ENCODE measurements at regions not wholly inside any gene's neighbourhood (a gene's known extent, or its start where the extent isn't known, plus 50 kb on each side); places are given as distances from the start of the nearest gene placed in this dataset.
A peak's percentile ranks its signal among the peaks of the same experiment; 100 is the strongest.
"Not testable (repeated sequence)": the region's sequence is repeated elsewhere in the genome, so short reads cannot be mapped to it uniquely, and the experiment has no call there.

GRCh38 chr15:70374096-70374495 is 276.4 kb upstream of the TLE3 start:
- Mint-ChIP-seq H3K36me3 (no peaks in the 10 kb centered on the region), H3K27ac (no peak overlapping the region), H3K9me3 (peaks cover 2% of the 10 kb centered on the region), H3K4me1 (peaks cover 46% of the 10 kb centered on the region), H3K4me3 (no peak overlapping the region), H3K27me3 (ENCODE audit: low read depth) (no peaks in the 10 kb centered on the region)
- TF ChIP-seq, protein P1, sequence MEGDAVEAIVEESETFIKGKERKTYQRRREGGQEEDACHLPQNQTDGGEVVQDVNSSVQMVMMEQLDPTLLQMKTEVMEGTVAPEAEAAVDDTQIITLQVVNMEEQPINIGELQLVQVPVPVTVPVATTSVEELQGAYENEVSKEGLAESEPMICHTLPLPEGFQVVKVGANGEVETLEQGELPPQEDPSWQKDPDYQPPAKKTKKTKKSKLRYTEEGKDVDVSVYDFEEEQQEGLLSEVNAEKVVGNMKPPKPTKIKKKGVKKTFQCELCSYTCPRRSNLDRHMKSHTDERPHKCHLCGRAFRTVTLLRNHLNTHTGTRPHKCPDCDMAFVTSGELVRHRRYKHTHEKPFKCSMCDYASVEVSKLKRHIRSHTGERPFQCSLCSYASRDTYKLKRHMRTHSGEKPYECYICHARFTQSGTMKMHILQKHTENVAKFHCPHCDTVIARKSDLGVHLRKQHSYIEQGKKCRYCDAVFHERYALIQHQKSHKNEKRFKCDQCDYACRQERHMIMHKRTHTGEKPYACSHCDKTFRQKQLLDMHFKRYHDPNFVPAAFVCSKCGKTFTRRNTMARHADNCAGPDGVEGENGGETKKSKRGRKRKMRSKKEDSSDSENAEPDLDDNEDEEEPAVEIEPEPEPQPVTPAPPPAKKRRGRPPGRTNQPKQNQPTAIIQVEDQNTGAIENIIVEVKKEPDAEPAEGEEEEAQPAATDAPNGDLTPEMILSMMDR (IDR thresholded peaks at IDR 0.05; ENCODE audit: unreplicated experiment): no peak
- DNase-seq (ENCODE audit: low spot score in 2 of 2, unreplicated experiment in 2 of 2): no peak

GRCh38 chr15:70373439-70373838 is 275.7 kb upstream of the TLE3 start:
- DNase-seq (ENCODE audit: low spot score in 2 of 2, unreplicated experiment in 2 of 2); H3K4me3 Mint-ChIP-seq; H3K27ac Mint-ChIP-seq; H3K36me3 Mint-ChIP-seq; H3K9me3 Mint-ChIP-seq; H3K27me3 Mint-ChIP-seq (ENCODE audit: low read depth): not testable (repeated sequence)
- peaks cover 44% of the 10 kb centered on the region for H3K4me1 Mint-ChIP-seq

DNA sequence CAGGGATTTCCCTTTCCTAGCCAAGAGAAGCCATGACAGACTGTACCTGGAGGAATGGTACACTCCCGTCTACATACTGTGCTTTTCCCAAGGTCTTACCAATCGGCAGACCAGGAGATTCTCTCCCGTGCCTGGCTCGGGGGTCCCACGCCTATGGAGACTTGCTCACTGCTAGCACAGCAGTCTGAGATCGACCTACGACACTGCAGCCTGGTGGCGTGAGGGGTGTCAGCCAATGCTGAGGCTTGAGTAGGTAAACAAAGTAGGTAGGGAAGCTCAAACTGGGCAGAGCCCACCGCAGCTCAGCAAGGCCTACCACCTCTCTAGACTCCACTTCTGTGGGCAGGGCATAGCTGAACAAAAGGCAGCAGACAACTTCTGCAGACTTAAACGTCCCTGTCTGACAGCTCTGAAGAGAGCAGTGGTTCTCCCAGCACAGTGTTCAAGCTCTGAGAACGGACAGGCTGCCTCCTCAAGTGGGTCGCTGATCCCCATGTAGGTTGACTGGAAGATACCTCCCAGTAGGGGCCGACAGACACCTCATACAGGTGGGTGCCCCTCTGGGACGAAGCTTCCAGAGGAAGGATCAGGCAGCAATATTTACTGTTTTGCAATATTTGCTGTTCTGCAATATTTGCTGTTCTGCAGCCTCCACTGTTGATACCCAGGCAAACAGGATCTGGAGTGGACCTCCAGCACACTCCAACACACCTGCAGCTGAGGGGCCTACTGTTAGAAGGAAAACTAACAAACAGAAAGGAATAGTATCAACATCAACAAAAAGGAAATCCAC is 270.4 kb upstream of the TLE3 start:
- not testable (repeated sequence) for H3K27ac Mint-ChIP-seq; H3K27me3 Mint-ChIP-seq (ENCODE audit: low read depth); H3K36me3 Mint-ChIP-seq; H3K4me1 Mint-ChIP-seq; H3K4me3 Mint-ChIP-seq
- H3K9me3 Mint-ChIP-seq: peaks cover 25% of the 10 kb centered on the region
- DNase-seq (ENCODE audit: low spot score in 2 of 2, unreplicated experiment in 2 of 2): peak in 1 of 2 experiments; percentile 31

GRCh38 chr15:70364023-70364422 is 266.3 kb upstream of the TLE3 start:
- not testable (repeated sequence) for H3K27me3 Mint-ChIP-seq (ENCODE audit: low read depth); H3K27ac Mint-ChIP-seq; H3K36me3 Mint-ChIP-seq; H3K4me3 Mint-ChIP-seq; DNase-seq (ENCODE audit: low spot score in 2 of 2, unreplicated experiment in 2 of 2)
- Mint-ChIP-seq H3K9me3 (peaks cover 23% of the 10 kb centered on the region), H3K4me1 (peaks cover 22% of the 10 kb centered on the region)

DNA sequence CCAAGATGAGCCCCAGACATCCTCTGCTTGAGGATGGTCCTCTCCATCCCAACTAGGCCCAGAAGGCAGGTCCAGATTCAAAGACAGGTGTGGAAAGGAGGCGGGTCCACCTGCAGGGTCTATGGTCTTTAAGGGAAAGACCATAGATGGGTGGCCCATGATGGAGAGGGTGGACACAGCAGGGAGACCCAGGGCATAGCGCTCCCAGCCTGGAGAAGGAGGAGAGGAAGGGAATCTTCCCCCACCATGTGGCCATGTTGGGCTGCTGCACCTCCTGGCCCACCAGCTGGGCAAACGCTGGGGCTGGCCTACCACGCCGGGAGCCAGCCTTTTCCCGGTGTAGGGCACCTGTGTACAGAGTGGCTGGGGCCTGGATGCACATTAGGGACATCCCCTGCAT is 265.2 kb upstream of the TLE3 start:
- Mint-ChIP-seq H3K36me3 (no peaks in the 10 kb centered on the region), H3K4me1 (peaks cover 31% of the 10 kb centered on the region), H3K27me3 (ENCODE audit: low read depth) (no peaks in the 10 kb centered on the region), H3K9me3 (peaks cover 20% of the 10 kb centered on the region), H3K4me3 (no peak overlapping the region), H3K27ac (peak overlapping the region; percentile 6)
- peak in 1 of 2 experiments; percentile 49 for DNase-seq (ENCODE audit: low spot score in 2 of 2, unreplicated experiment in 2 of 2)
- TF ChIP-seq, protein P1 (IDR thresholded peaks at IDR 0.05; ENCODE audit: unreplicated experiment): peak; percentile 47

DNA sequence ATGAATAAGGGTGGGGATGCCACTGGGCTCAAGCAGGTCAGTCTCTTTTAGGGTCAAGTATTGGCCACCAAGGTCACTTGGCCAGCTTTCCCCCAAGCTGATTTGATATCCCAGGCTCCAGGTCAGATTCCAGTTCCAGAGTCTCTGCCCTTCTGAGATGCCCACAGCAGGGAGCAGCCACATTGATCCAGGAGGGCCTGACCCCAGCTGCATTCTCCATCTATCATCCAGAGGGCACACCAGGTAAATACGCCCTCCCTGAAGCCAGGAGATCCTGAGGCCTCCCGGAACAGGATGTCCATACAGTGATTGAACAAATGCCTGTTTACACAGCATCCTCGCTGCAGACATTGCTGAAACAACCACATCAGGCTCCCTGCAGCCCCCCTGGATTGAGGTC is 264.6 kb upstream of the TLE3 start:
- no peak overlapping the region for H3K4me3 Mint-ChIP-seq
- H3K36me3 Mint-ChIP-seq: no peaks in the 10 kb centered on the region
- H3K27me3 Mint-ChIP-seq (ENCODE audit: low read depth): no peaks in the 10 kb centered on the region
- peaks cover 36% of the 10 kb centered on the region for H3K4me1 Mint-ChIP-seq
- H3K27ac Mint-ChIP-seq: no peak overlapping the region
- peaks cover 20% of the 10 kb centered on the region for H3K9me3 Mint-ChIP-seq
- peak in 1 of 2 experiments; percentile 33 for DNase-seq (ENCODE audit: low spot score in 2 of 2, unreplicated experiment in 2 of 2)
- TF ChIP-seq, protein P1 (IDR thresholded peaks at IDR 0.05; ENCODE audit: unreplicated experiment): no peak

GRCh38 chr15:70361891-70362290 is 264.2 kb upstream of the TLE3 start:
- H3K4me1 Mint-ChIP-seq: peaks cover 40% of the 10 kb centered on the region
- no peaks in the 10 kb centered on the region for H3K27me3 Mint-ChIP-seq (ENCODE audit: low read depth)
- peak in 1 of 2 experiments; percentile 21 for DNase-seq (ENCODE audit: low spot score in 2 of 2, unreplicated experiment in 2 of 2)
- H3K36me3 Mint-ChIP-seq: no peaks in the 10 kb centered on the region
- H3K9me3 Mint-ChIP-seq: peaks cover 16% of the 10 kb centered on the region
- TF ChIP-seq, protein P1 (IDR thresholded peaks at IDR 0.05; ENCODE audit: unreplicated experiment): no peak
- no peak overlapping the region for H3K27ac Mint-ChIP-seq
- H3K4me3 Mint-ChIP-seq: no peak overlapping the region
